B cell (primary cell): ENCODE measurements at regions not wholly inside any gene's neighbourhood (a gene's known extent, or its start where the extent isn't known, plus 50 kb on each side); places are given as distances from the start of the nearest gene placed in this dataset.

ENCODE experiments used
- CTCF ChIP-seq: fragments of 200-600 bp; IDR thresholded peaks from one replicate; pipeline ENCODE4 v1.8.0; 2022; ENCODE audit warnings: antibody characterized with exemption, mild to moderate bottlenecking
- EZH2 ChIP-seq: IDR thresholded peaks from 2 replicates; pipeline ENCODE4 v1.6.1; 2012; ENCODE audit warnings: borderline replicate concordance, low read depth, mild to moderate bottlenecking, moderate library complexity, low read length; ENCODE audit not compliant: insufficient read depth, poor library complexity, severe bottlenecking

GRCh38 chr12:90355711-90356355 lies 599.1 kb downstream of the CCER1 start:
- TF ChIP-seq CTCF: no peak
- no peak for TF ChIP-seq EZH2
